HEK293 (cell line): ENCODE measurements at regions not wholly inside any gene's neighbourhood (a gene's known extent, or its start where the extent isn't known, plus 50 kb on each side); places are given as distances from the start of the nearest gene placed in this dataset.

Source experiments
- CTCF ChIP-seq: fragments of 450-650 bp; formaldehyde crosslinking; IDR thresholded peaks from 2 replicates; pipeline ENCODE4 v1.5.1; 2016; ENCODE audit warnings: missing biosample characterization, missing genetic modification characterization
- GLI4 ChIP-seq: fragments of 450-650 bp; formaldehyde crosslinking; IDR thresholded peaks from 2 replicates; pipeline ENCODE4 v1.5.1; 2016; ENCODE audit warnings: missing biosample characterization, missing genetic modification characterization
- YY1 ChIP-seq: fragments of 450-650 bp; formaldehyde crosslinking; IDR thresholded peaks from 2 replicates; pipeline ENCODE4 v1.5.1; 2018; ENCODE audit warnings: missing biosample characterization, missing genetic modification characterization
- ZBTB7A ChIP-seq: fragments of 450-650 bp; formaldehyde crosslinking; IDR thresholded peaks from 2 replicates; pipeline ENCODE4 v1.5.1; 2016; ENCODE audit warnings: low read depth, missing biosample characterization, missing genetic modification characterization
- ZNF449 ChIP-seq: fragments of 450-650 bp; formaldehyde crosslinking; IDR thresholded peaks from 2 replicates; pipeline ENCODE4 v1.5.1; 2017; ENCODE audit warnings: missing biosample characterization, mild to moderate bottlenecking, missing genetic modification characterization, moderate library complexity
- ZNF555 ChIP-seq: fragments of 450-650 bp; formaldehyde crosslinking; conservative IDR thresholded peaks from 2 replicates; pipeline ENCODE4 v1.5.1; 2017; ENCODE audit warnings: missing biosample characterization, mild to moderate bottlenecking, missing genetic modification characterization, inconsistent platforms

GRCh38 chr18:34951625-34952379 lies 89.4 kb upstream of the MAPRE2 start:
- TF ChIP-seq ZNF555 (tag by site-specific recombination), result no peak
- no peak for TF ChIP-seq YY1 (tag by site-specific recombination)
- TF ChIP-seq GLI4 (tag by site-specific recombination), result no peak
- no peak for TF ChIP-seq CTCF (tag by site-specific recombination)
- no peak for TF ChIP-seq ZNF449
- no peak for TF ChIP-seq ZBTB7A (tag by site-specific recombination)
